HCT116 (cell line): ENCODE measurements at regions not wholly inside any gene's neighbourhood (a gene's known extent, or its start where the extent isn't known, plus 50 kb on each side); places are given as distances from the start of the nearest gene placed in this dataset.

Source experiments
- ATAC-seq: fragments of 200-7000 bp; cut with Tn5 transposase; 2 replicates; pipeline ENCODE4 v1.9.1; 2020; ENCODE audit warnings: mild to moderate bottlenecking, moderate library complexity
- BruUV-seq: library from RNA; stranded (reverse); fragments of 400-500 nt; replicated peaks from 2 replicates; lab custom pipeline; 2021; lab: Mats Ljungman, UMichigan
- CTCF ChIA-PET: fragments of 300-600 bp; sonication (Branson Sonifier 250); formaldehyde crosslinking; loops from one replicate; lab custom pipeline; 2021; ENCODE audit warnings: antibody characterized with exemption; lab: Charles Lee
- POLR2A ChIA-PET: fragments of 300-600, 350-600 bp; sonication (Branson Sonifier 250); formaldehyde crosslinking; loops from one replicate; lab custom pipeline; 2021; ENCODE audit warnings: antibody characterized with exemption; lab: Charles Lee
- RAD21 ChIA-PET, 2 experiments: fragments of 300-600 bp; sonication (Branson Sonifier 250); formaldehyde crosslinking; loops; one replicate each; lab custom pipeline; 2023; ENCODE audit warnings: low total read pairs in 2 of 2; ENCODE audit not compliant: uncharacterized antibody in 2 of 2, unreplicated experiment in 2 of 2, low non-redundant PET in 1 of 2; lab: Charles Lee
- DNase-seq: peaks from one replicate; pipeline ENCODE4 v3.0.0-alpha.2; 2010; ENCODE audit warnings: low read depth, low spot score
- H2AFZ ChIP-seq: fragments of 200-600 bp; shearing (Covaris generic), sonication (generic); 2 replicates; pipeline ENCODE4 v1.6.1; 2017; ENCODE audit warnings: low read depth, mixed run types, mixed read lengths, antibody characterized with exemption, low read length; ENCODE audit not compliant: poor library complexity, severe bottlenecking
- H3K27ac ChIP-seq: 2 replicates; pipeline ENCODE4 v1.5.1; 2012; ENCODE audit warnings: low read depth, low read length
- H3K27me3 ChIP-seq: fragments of 200-600 bp; sonication (generic); 2 replicates; pipeline ENCODE4 v1.6.1; 2016; ENCODE audit warnings: mixed run types, low read length, mixed read lengths; ENCODE audit not compliant: insufficient read depth
- H3K36me3 ChIP-seq, 2 experiments: fragments of 200-500 bp in 1 of 2; fragments of 200-600 bp in 1 of 2; sonication (Bioruptor generic) in 1 of 2; sonication (generic) in 1 of 2; 2 replicates each; pipeline versions ENCODE4 v1.5.1 to v1.6.1; 2014 to 2016; ENCODE audit warnings: low read length in 2 of 2, inconsistent platforms in 1 of 2, mixed read lengths in 1 of 2, mixed run types in 1 of 2; ENCODE audit not compliant: insufficient read depth in 2 of 2, control insufficient read depth in 1 of 2
- H3K4me1 ChIP-seq, 2 experiments: fragments of 200-600 bp in 1 of 2; sonication (generic) in 1 of 2; 2 replicates each; pipeline versions ENCODE4 v1.5.1 to v1.6.1; 2012 to 2017; ENCODE audit warnings: low read length in 2 of 2, inconsistent platforms in 1 of 2, mild to moderate bottlenecking in 1 of 2, mixed read lengths in 1 of 2, mixed run types in 1 of 2, moderate library complexity in 1 of 2; ENCODE audit not compliant: insufficient read depth in 2 of 2, control insufficient read depth in 1 of 2
- H3K4me2 ChIP-seq: fragments of 200-600 bp; sonication (generic); 2 replicates; pipeline ENCODE4 v1.6.1; 2017; ENCODE audit warnings: mixed run types, low read length, mixed read lengths
- H3K4me3 ChIP-seq, 2 experiments: fragments of 200-600 bp in 1 of 2; sonication (generic) in 1 of 2; replicated peaks in 1 of 2; 2 replicates each; pipeline ENCODE4 v1.5.1; 2011 to 2016; ENCODE audit warnings: low read length in 2 of 2, control low read depth in 1 of 2, low read depth in 1 of 2, mild to moderate bottlenecking in 1 of 2, mixed read lengths in 1 of 2, mixed run types in 1 of 2
- H3K79me2 ChIP-seq: fragments of 200-600 bp; sonication (generic); 2 replicates; pipeline ENCODE4 v1.6.1; 2017; ENCODE audit warnings: mild to moderate bottlenecking, mixed run types, low read length, moderate library complexity, mixed read lengths; ENCODE audit not compliant: insufficient read depth
- H3K9ac ChIP-seq: fragments of 200-600 bp; sonication (generic); 2 replicates; pipeline ENCODE4 v1.6.1; 2016; ENCODE audit warnings: low read length, mixed read lengths
- H3K9me2 ChIP-seq: fragments of 200-600 bp; sonication (generic), shearing (Covaris generic); 2 replicates; pipeline ENCODE4 v1.6.1; 2017; ENCODE audit warnings: mixed run types, mild to moderate bottlenecking, moderate library complexity; ENCODE audit not compliant: insufficient read depth
- H3K9me3 ChIP-seq, 2 experiments: fragments of 200-500 bp in 1 of 2; fragments of 200-600 bp in 1 of 2; sonication (Bioruptor generic) in 1 of 2; sonication (generic) in 1 of 2; 2 replicates each; pipeline ENCODE4 v1.6.1; 2014 to 2017; ENCODE audit warnings: low read length in 2 of 2, mixed read lengths in 2 of 2, inconsistent platforms in 1 of 2, low read depth in 1 of 2, mild to moderate bottlenecking in 1 of 2, mixed run types in 1 of 2, moderate library complexity in 1 of 2; ENCODE audit not compliant: control insufficient read depth in 1 of 2, insufficient read depth in 1 of 2
- H4K20me1 ChIP-seq: fragments of 200-600 bp; sonication (generic), shearing (Covaris generic); 2 replicates; pipeline ENCODE4 v1.6.1; 2017; ENCODE audit warnings: mixed run types, mild to moderate bottlenecking, moderate library complexity; ENCODE audit not compliant: insufficient read depth
- CBX3 ChIP-seq: IDR thresholded peaks from 2 replicates; pipeline ENCODE4 v1.6.1; 2012; ENCODE audit warnings: low read depth
- CEBPB ChIP-seq: IDR thresholded peaks from 2 replicates; pipeline ENCODE4 v1.6.1; 2012; ENCODE audit warnings: low read depth
- EGR1 ChIP-seq: IDR thresholded peaks from 2 replicates; pipeline ENCODE4 v1.6.1; 2012; ENCODE audit warnings: low read depth
- ELF1 ChIP-seq: IDR thresholded peaks from 2 replicates; pipeline ENCODE4 v1.6.1; 2012; ENCODE audit warnings: low read depth, borderline replicate concordance
- EZH2phosphoT487 ChIP-seq: fragments of 200-600 bp; IDR thresholded peaks from 2 replicates; pipeline ENCODE4 v1.6.1; 2018; ENCODE audit warnings: antibody characterized with exemption, borderline replicate concordance
- POLR2A ChIP-seq: IDR thresholded peaks from 2 replicates; pipeline ENCODE4 v1.7.0; 2011; ENCODE audit warnings: borderline replicate concordance; ENCODE audit not compliant: insufficient read depth, insufficient read length; ENCODE audit errors: extremely low read depth
- RAD21 ChIP-seq: IDR thresholded peaks from 2 replicates; pipeline ENCODE4 v1.6.1; 2012; ENCODE audit warnings: low read depth, mild to moderate bottlenecking
- REST ChIP-seq: IDR thresholded peaks from 2 replicates; pipeline ENCODE4 v1.6.1; 2012; ENCODE audit warnings: low read depth
- SIN3A ChIP-seq: IDR thresholded peaks from 2 replicates; pipeline ENCODE4 v1.6.1; 2012; ENCODE audit warnings: low read depth
- SP1 ChIP-seq: IDR thresholded peaks from 2 replicates; pipeline ENCODE4 v1.6.1; 2012; ENCODE audit warnings: low read depth
- ZBTB33 ChIP-seq: IDR thresholded peaks from 2 replicates; pipeline ENCODE4 v1.6.1; 2011; ENCODE audit warnings: mild to moderate bottlenecking, low read length, moderate library complexity; ENCODE audit not compliant: insufficient replicate concordance; ENCODE audit errors: extremely low read depth
- ZNF274 ChIP-seq: fragments of 200-500 bp; sonication (Bioruptor generic); IDR thresholded peaks from 2 replicates; pipeline ENCODE4 v1.6.1; 2014; ENCODE audit warnings: mild to moderate bottlenecking, low read depth, low read length, inconsistent platforms
- intact Hi-C: fragments of 100-400 bp; cut with micrococcal nuclease; formaldehyde crosslinking; loops from 2 replicates; pipeline ENCODE4 v1.10.0; 2022

- Histone ChIP-seq H3K27ac (no peak overlapping the region), H3K36me3 (no peaks in the 10 kb centered on the region), H3K4me2 (no peak overlapping the region), H3K4me1 (peaks cover 0 to 6% of the 10 kb centered on the region in 2 experiments; a peak in 2 of 4 replicates), H4K20me1 (no peaks in the 10 kb centered on the region), H3K4me3 (no peak overlapping the region), H3K79me2 (no peaks in the 10 kb centered on the region), H3K9me2 (0 out of 2 replicates have a peak, but pooled peaks cover 4% of the 10 kb centered on the region), H3K27me3 (no peaks in the 10 kb centered on the region), H2AFZ (no peak overlapping the region), H3K9me3 (no peaks in the 10 kb centered on the region), H3K9ac (no peak overlapping the region)
- TF ChIP-seq ZNF274 (no peak), REST (no peak), SIN3A (no peak), POLR2A (no peak), RAD21 (no peak), SP1 (no peak), CBX3 (no peak), CEBPB (no peak)
- ATAC-seq (no peak), DNase-seq (no peak)
- BruUV-seq: no TSS peak
- ChIA-PET RAD21 (no interaction called here), POLR2A (no interaction called here), CTCF (no interaction called here)
- intact Hi-C loops: no loop called here
Measured at GRCh38 chr1:112770724-112771123, 55.6 kb upstream of the PPM1J start.

- no peaks in the 10 kb centered on the region for H3K79me2 ChIP-seq
- peaks cover 0 to 6% of the 10 kb centered on the region in 2 experiments; a peak in 2 of 4 replicates for H3K4me1 ChIP-seq
- no peaks in the 10 kb centered on the region for H3K9me3 ChIP-seq
- H3K9me2 ChIP-seq: 0 out of 2 replicates have a peak, but pooled peaks cover 4% of the 10 kb centered on the region
- no peak for ATAC-seq
- no peaks in the 10 kb centered on the region for H3K36me3 ChIP-seq
- no peak overlapping the region for H3K27ac ChIP-seq
- intact Hi-C loops: no loop called here
- no peak overlapping the region for H3K9ac ChIP-seq
- no peak overlapping the region for H2AFZ ChIP-seq
- CTCF ChIA-PET: no interaction called here
- no peaks in the 10 kb centered on the region for H3K27me3 ChIP-seq
- no TSS peak for BruUV-seq
- DNase-seq: no peak
- no peak overlapping the region for H3K4me2 ChIP-seq
- RAD21 ChIA-PET: no interaction called here
- H3K4me3 ChIP-seq: no peak overlapping the region
- no peak for TF ChIP-seq ZBTB33
- no peak for TF ChIP-seq EGR1
- TF ChIP-seq EZH2phosphoT487: no peak
- TF ChIP-seq ELF1: no peak
- TF ChIP-seq, all 23 proteins: peak for 0
- POLR2A ChIA-PET: no interaction called here
- H4K20me1 ChIP-seq: no peaks in the 10 kb centered on the region
Measured at GRCh38 chr1:112769611-112770010, 54.5 kb upstream of the PPM1J start.
